DOHH2 (cell line): ENCODE measurements at regions not wholly inside any gene's neighbourhood (a gene's known extent, or its start where the extent isn't known, plus 50 kb on each side); places are given as distances from the start of the nearest gene placed in this dataset.
"Not testable (repeated sequence)": the region's sequence is repeated elsewhere in the genome, so short reads cannot be mapped to it uniquely, and the experiment has no call there.

ENCODE experiments used
- H3F3A ChIP-seq: fragments of 200-600 bp; sonication (generic), shearing (Covaris generic); 2 replicates; pipeline ENCODE4 v1.6.0; 2016; ENCODE audit warnings: antibody characterized with exemption, mild to moderate bottlenecking; ENCODE audit not compliant: control insufficient read depth, insufficient read depth
- H3K27ac ChIP-seq: fragments of 200-600 bp; sonication (generic); 2 replicates; pipeline ENCODE4 v1.5.1; 2014; ENCODE audit warnings: low read depth, mild to moderate bottlenecking, low read length, moderate library complexity
- H3K27me3 ChIP-seq: fragments of 200-600 bp; sonication (generic); 2 replicates; pipeline ENCODE4 v1.6.1; 2014; ENCODE audit warnings: mild to moderate bottlenecking, low read length, mixed read lengths; ENCODE audit not compliant: control insufficient read depth
- H3K36me3 ChIP-seq: fragments of 200-600 bp; sonication (generic); 2 replicates; pipeline ENCODE4 v1.6.1; 2014; ENCODE audit warnings: mild to moderate bottlenecking, low read length, moderate library complexity, mixed read lengths; ENCODE audit not compliant: control insufficient read depth
- H3K4me1 ChIP-seq: fragments of 200-600 bp; sonication (generic); 2 replicates; pipeline ENCODE4 v1.6.1; 2014; ENCODE audit warnings: mild to moderate bottlenecking, low read length, mixed read lengths; ENCODE audit not compliant: control insufficient read depth
- H3K4me2 ChIP-seq: fragments of 200-600 bp; sonication (generic); 2 replicates; pipeline ENCODE4 v1.6.0; 2014; ENCODE audit warnings: mild to moderate bottlenecking, low read length, moderate library complexity
- H3K4me3 ChIP-seq: fragments of 200-600 bp; sonication (generic); 2 replicates; pipeline ENCODE4 v1.5.1; 2014; ENCODE audit warnings: mild to moderate bottlenecking, low read length, mixed read lengths
- H3K79me2 ChIP-seq: fragments of 200-600 bp; sonication (generic); 2 replicates; pipeline ENCODE4 v1.6.1; 2014; ENCODE audit warnings: mild to moderate bottlenecking, low read length, mixed read lengths; ENCODE audit not compliant: control insufficient read depth
- H3K9me2 ChIP-seq: fragments of 200-600 bp; sonication (generic); replicated peaks from 2 replicates; pipeline ENCODE4 v1.6.1; 2014; ENCODE audit warnings: mild to moderate bottlenecking, low read length, mixed read lengths; ENCODE audit not compliant: control insufficient read depth
- H3K9me3 ChIP-seq: fragments of 200-600 bp; sonication (generic); 2 replicates; pipeline ENCODE4 v1.6.1; 2014; ENCODE audit warnings: antibody characterized with exemption, low read length, mixed read lengths; ENCODE audit not compliant: control insufficient read depth, insufficient read depth
- H4K20me1 ChIP-seq: fragments of 200-600 bp; sonication (generic); 2 replicates; pipeline ENCODE4 v1.6.0; 2014; ENCODE audit warnings: low read depth, mild to moderate bottlenecking, antibody characterized with exemption, low read length, moderate library complexity; ENCODE audit not compliant: control insufficient read depth, insufficient read depth
- CTCF ChIP-seq: fragments of 200-600 bp; sonication (generic); IDR thresholded peaks from one replicate; pipeline ENCODE4 v1.5.1; 2014; ENCODE audit warnings: antibody characterized with exemption, mild to moderate bottlenecking, low read depth, low read length; ENCODE audit not compliant: poor library complexity, severe bottlenecking
- EZH2phosphoT487 ChIP-seq: fragments of 200-600 bp; sonication (generic); IDR thresholded peaks from 2 replicates; pipeline ENCODE4 v1.6.1; 2017; ENCODE audit warnings: borderline replicate concordance, mild to moderate bottlenecking, antibody characterized with exemption, low read length, moderate library complexity, mixed read lengths

- no peaks in the 10 kb centered on the region for H3K27me3 ChIP-seq
- H3K9me2 ChIP-seq = no peaks in the 10 kb centered on the region
- TF ChIP-seq CTCF (no peak), EZH2phosphoT487 (no peak)
- no peaks in the 10 kb centered on the region for H3K79me2 ChIP-seq
- H3K36me3 ChIP-seq = no peaks in the 10 kb centered on the region
- no peaks in the 10 kb centered on the region for H3F3A ChIP-seq
- H4K20me1 ChIP-seq = no peaks in the 10 kb centered on the region
- H3K27ac ChIP-seq = no peak overlapping the region
- no peaks in the 10 kb centered on the region for H3K4me1 ChIP-seq
- H3K9me3 ChIP-seq = no peaks in the 10 kb centered on the region
- H3K4me2 ChIP-seq = no peak overlapping the region
- no peak overlapping the region for H3K4me3 ChIP-seq
Observed at GRCh38 chr6:141393405-141394124, 739.2 kb upstream of the GJE1 start.

- not testable (repeated sequence) for H3K36me3 ChIP-seq, H3F3A ChIP-seq, H3K4me2 ChIP-seq, H3K4me3 ChIP-seq, H3K27ac ChIP-seq, H3K4me1 ChIP-seq, H3K27me3 ChIP-seq, H4K20me1 ChIP-seq, H3K79me2 ChIP-seq, H3K9me2 ChIP-seq, H3K9me3 ChIP-seq
Observed at GRCh38 chr6:141391135-141391534, 741.6 kb upstream of the GJE1 start.

GRCh38 chr6:141388666-141389065, 744.1 kb upstream of the GJE1 start:
- TF ChIP-seq EZH2phosphoT487 (no peak), CTCF (no peak)
- H3K27me3 ChIP-seq = no peaks in the 10 kb centered on the region
- peaks cover 9% of the 10 kb centered on the region for H3K4me1 ChIP-seq
- H3K79me2 ChIP-seq = no peaks in the 10 kb centered on the region
- H3K4me3 ChIP-seq = no peak overlapping the region
- H3K9me2 ChIP-seq = no peaks in the 10 kb centered on the region
- no peak overlapping the region for H3K4me2 ChIP-seq
- no peaks in the 10 kb centered on the region for H3K36me3 ChIP-seq
- no peaks in the 10 kb centered on the region for H3F3A ChIP-seq
- no peaks in the 10 kb centered on the region for H3K9me3 ChIP-seq
- H3K27ac ChIP-seq = no peak overlapping the region
- no peaks in the 10 kb centered on the region for H4K20me1 ChIP-seq

- H3K36me3 ChIP-seq = no peaks in the 10 kb centered on the region
- no peak overlapping the region for H3K27ac ChIP-seq
Observed at GRCh38 chr6:141370438-141370837, 762.3 kb upstream of the GJE1 start.

DNA sequence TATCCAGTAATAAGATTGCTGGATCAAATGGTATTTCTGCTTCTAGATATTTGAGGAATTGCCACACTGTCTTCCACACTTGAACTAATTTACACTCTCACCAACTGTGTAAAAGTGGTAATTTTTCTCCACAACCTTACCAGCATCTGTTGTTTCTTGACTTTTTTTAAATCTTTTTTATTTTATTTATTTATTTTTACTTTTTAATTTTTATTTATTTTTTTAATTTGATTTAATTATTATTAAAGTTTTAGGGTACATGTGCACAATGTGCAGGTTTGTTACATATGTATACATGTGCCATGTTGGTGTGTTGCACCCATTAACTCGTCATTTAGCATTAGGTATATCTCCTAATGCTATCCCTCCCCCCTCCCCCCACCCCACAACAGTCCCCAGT, 765.9 kb upstream of the GJE1 start:
- H3K4me3 ChIP-seq, H3K79me2 ChIP-seq, H3K27ac ChIP-seq, H3K4me1 ChIP-seq, H3K27me3 ChIP-seq, H3K36me3 ChIP-seq, H3K9me2 ChIP-seq, H4K20me1 ChIP-seq, H3F3A ChIP-seq, H3K4me2 ChIP-seq, H3K9me3 ChIP-seq: not testable (repeated sequence)

More at GRCh38 chr6:141370438-141370837, 762.3 kb upstream of the GJE1 start:
- no peak overlapping the region for H3K4me2 ChIP-seq
- no peaks in the 10 kb centered on the region for H3K9me3 ChIP-seq
- no peaks in the 10 kb centered on the region for H3K27me3 ChIP-seq
- no peaks in the 10 kb centered on the region for H3K9me2 ChIP-seq
- H3F3A ChIP-seq = no peaks in the 10 kb centered on the region
- no peaks in the 10 kb centered on the region for H3K79me2 ChIP-seq
- no peaks in the 10 kb centered on the region for H3K4me1 ChIP-seq
- no peak for TF ChIP-seq EZH2phosphoT487
- TF ChIP-seq CTCF = no peak
- H4K20me1 ChIP-seq = no peaks in the 10 kb centered on the region
- no peak overlapping the region for H3K4me3 ChIP-seq
